AG04450 (cell line): ENCODE measurements at regions not wholly inside any gene's neighbourhood (a gene's known extent, or its start where the extent isn't known, plus 50 kb on each side); places are given as distances from the start of the nearest gene placed in this dataset.

Source experiments
- CTCF ChIA-PET: fragments of 300-600, 350-600 bp; formaldehyde crosslinking; extraction: SDS; loops from one replicate; lab custom pipeline; 2022; ENCODE audit warnings: antibody characterized with exemption, inconsistent platforms; lab: Charles Lee
- POLR2A ChIA-PET: fragments of 350-600 bp; formaldehyde crosslinking; extraction: SDS; loops from one replicate; lab custom pipeline; 2021; ENCODE audit warnings: antibody characterized with exemption, inconsistent platforms; lab: Yijun Ruan, JAX
- DNase-seq: peaks from one replicate; pipeline ENCODE4 v3.0.0-alpha.2; 2011; ENCODE audit warnings: low read depth, low spot score
- H3K27ac ChIP-seq: one replicate; pipeline ENCODE4 v1.5.1; 2012; ENCODE audit warnings: low read depth, low read length, control low read depth
- H3K27me3 ChIP-seq: one replicate; pipeline ENCODE4 v1.6.0; 2012; ENCODE audit warnings: low read length; ENCODE audit not compliant: control insufficient read depth, insufficient read depth
- H3K4me3 ChIP-seq: 2 replicates; pipeline ENCODE4 v1.5.1; 2011; ENCODE audit warnings: mild to moderate bottlenecking, low read depth, low read length, control low read depth
- H3K9me3 ChIP-seq: 2 replicates; pipeline ENCODE4 v1.5.1; 2012; ENCODE audit warnings: low read length; ENCODE audit not compliant: control insufficient read depth, insufficient read depth
- TF ChIP-seq, protein P1 (sequence below): IDR thresholded peaks from 2 replicates; pipeline ENCODE4 v1.5.1; 2011; ENCODE audit warnings: low read depth, low read length, control low read depth, inconsistent platforms

DNA sequence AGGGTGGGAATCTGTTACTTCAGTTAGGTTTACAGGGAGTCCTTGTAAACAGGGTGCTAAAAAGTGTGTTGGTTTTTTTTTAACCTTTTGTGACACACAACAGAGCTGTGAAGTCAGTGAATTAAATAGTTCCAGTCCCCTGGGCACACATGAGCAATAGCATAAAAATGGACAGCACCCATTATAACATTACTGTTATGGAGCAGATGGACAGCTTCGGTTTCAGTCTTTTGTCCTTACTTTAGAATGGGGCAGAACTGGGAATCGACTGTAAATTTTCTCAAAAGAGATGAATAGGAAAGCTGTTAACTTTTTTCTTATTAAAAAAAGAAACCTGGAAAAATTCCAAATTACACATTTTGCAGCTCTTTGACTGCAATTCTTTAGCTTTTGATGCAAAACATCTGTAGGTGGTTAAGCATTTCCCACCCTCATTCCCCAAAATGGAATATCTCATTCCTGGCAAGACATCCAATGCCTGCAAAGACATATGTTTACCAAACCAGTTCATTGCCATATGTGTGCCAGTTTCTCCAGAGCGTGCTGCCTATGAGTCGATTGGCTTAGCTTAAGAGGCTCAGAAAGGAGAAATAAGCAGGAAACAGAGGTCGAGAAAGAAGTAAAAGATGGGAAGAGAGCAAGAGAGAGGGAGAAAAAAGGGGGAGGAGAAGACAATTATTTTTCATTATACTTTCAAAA, 212.3 kb upstream of the TMEM161B start:
- POLR2A ChIA-PET, result no interaction called here
- Histone ChIP-seq H3K27ac (no peak overlapping the region), H3K9me3 (no peaks in the 10 kb centered on the region), H3K4me3 (no peak overlapping the region), H3K27me3 (no peaks in the 10 kb centered on the region)
- no peak for DNase-seq
- CTCF ChIA-PET, result no interaction called here
- TF ChIP-seq, protein P1, sequence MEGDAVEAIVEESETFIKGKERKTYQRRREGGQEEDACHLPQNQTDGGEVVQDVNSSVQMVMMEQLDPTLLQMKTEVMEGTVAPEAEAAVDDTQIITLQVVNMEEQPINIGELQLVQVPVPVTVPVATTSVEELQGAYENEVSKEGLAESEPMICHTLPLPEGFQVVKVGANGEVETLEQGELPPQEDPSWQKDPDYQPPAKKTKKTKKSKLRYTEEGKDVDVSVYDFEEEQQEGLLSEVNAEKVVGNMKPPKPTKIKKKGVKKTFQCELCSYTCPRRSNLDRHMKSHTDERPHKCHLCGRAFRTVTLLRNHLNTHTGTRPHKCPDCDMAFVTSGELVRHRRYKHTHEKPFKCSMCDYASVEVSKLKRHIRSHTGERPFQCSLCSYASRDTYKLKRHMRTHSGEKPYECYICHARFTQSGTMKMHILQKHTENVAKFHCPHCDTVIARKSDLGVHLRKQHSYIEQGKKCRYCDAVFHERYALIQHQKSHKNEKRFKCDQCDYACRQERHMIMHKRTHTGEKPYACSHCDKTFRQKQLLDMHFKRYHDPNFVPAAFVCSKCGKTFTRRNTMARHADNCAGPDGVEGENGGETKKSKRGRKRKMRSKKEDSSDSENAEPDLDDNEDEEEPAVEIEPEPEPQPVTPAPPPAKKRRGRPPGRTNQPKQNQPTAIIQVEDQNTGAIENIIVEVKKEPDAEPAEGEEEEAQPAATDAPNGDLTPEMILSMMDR, result no peak

- ChIA-PET POLR2A (no interaction called here), CTCF (no interaction called here)
- no peak for DNase-seq
- TF ChIP-seq, protein P1, result no peak
- no peak overlapping the region for H3K27ac ChIP-seq
- H3K4me3 ChIP-seq, result no peak overlapping the region
- H3K27me3 ChIP-seq, result no peaks in the 10 kb centered on the region
- H3K9me3 ChIP-seq, result no peaks in the 10 kb centered on the region
These were observed 211.6 kb upstream of the TMEM161B start for GRCh38 chr5:88480245-88480644.

DNA sequence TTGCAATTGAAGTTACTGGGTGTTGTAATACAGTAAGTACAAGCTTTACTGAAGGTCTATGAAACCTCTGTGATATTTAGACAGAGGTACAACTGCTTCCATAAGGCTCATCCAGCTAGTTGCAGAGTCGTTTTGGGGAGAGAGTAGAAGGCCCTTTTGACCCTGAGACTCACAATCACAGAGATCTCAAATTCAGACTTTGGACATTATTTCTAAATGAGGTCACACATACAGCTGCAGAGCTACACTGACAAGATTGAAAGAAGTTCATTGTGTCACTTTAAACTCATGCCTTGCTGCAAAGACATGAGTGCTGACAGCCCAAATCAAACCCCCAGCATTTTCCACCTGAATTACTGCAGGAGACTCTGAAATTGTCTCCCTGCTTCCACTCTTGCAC, 205.9 kb upstream of the TMEM161B start:
- TF ChIP-seq, protein P1, result no peak
- Histone ChIP-seq H3K9me3 (no peaks in the 10 kb centered on the region), H3K27ac (no peak overlapping the region), H3K27me3 (no peaks in the 10 kb centered on the region), H3K4me3 (no peak overlapping the region)
- DNase-seq, result no peak
- ChIA-PET POLR2A (no interaction called here), CTCF (no interaction called here)

DNA sequence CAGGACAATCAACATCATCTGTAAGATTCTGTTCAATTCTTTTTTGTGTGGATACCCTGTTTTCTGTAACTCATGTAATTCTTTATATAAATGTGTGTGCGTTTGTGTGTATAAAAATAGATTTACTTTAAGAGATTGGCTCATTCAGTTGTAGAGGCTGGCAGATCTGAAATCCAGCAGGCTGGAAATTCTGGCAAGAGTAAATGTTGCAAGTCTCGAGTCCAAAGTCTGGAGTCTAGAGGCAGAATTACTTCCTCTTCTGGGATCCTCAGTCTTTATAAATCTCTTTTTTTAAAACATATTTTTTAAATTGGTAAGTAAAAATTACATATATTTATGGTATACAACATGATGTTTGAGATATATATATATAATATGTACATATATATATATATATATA, 202.1 kb upstream of the TMEM161B start:
- TF ChIP-seq, protein P1, result no peak
- Histone ChIP-seq H3K27me3 (no peaks in the 10 kb centered on the region), H3K27ac (no peak overlapping the region), H3K4me3 (no peak overlapping the region), H3K9me3 (no peaks in the 10 kb centered on the region)
- ChIA-PET CTCF (no interaction called here), POLR2A (no interaction called here)
- DNase-seq, result no peak

DNA sequence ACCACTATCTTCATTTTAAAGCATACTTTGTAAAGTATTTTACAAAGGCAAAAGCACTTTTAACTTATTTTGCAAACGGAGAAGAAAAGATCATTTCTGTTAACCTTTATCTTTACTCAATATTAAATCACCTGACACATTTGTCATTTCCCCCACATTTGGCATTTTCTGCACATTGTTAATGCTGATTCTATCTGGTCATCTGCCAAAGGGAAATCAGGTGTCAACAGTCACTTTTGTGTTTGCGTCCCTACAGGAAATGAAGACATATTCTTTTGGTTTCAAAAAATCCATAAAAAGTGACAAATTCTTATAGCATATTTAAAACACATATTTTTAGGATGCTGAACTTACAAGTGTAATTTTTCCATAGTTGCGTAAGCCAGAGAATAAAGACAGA, 191.3 kb upstream of the TMEM161B start:
- no peaks in the 10 kb centered on the region for H3K27me3 ChIP-seq
- H3K27ac ChIP-seq, result no peak overlapping the region
- TF ChIP-seq, protein P1, result no peak
- no peaks in the 10 kb centered on the region for H3K9me3 ChIP-seq
- ChIA-PET CTCF (no interaction called here), POLR2A (no interaction called here)
- DNase-seq, result no peak
- no peak overlapping the region for H3K4me3 ChIP-seq
